ENCODE measurements at regions not wholly inside any gene's neighbourhood (a gene's known extent, or its start where the extent isn't known, plus 50 kb on each side); places are given as distances from the start of the nearest gene placed in this dataset.

GRCh38 chr16:79756571-79756970 is 156.0 kb upstream of the MAF start:
- DNase-seq = no peak
- intact Hi-C loops (cut with DNase I) = no loop called here
- no peak for ATAC-seq

DNA sequence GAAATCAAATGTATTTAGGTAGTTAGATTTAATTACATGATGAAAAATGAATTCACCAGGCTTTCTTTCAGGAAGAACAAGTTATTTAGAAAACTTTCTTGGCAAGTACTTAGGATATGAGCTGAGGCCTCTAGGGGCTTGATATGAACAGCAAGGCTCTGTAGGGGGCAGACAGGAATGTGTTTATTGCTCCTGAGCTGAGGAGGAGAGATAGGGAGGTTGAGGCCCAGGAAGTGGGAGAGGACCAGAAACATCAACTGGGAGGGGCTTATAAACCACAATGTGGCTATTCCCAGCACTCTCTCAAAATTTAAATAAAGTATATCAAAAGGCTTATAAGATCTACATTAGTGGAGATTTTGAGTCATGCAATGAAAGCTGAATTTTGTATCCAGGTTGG is 154.0 kb upstream of the MAF start:
- ATAC-seq = peak in 1 of 2 donors; percentile 33

DNA sequence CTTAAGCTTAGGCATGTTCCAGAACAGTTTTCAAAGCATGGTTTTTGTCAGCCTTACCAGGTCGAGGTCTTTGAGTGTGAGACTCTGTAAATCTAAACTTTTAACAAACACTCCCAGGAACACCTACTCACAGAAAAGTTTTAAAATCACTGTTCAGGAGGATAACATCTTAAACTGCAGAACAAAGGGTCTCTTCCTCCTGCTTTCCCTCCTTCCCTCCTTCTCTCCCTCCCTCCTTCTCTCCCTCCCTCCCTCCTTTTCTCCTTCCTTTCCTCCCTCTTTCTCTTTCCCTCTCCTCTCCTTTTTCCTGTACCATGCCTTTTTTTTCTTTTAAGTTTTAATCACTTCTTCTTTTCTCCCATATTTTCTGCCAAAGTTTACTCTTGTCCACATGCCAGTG is 153.5 kb upstream of the MAF start:
- intact Hi-C loops (cut with DNase I) = no loop called here
- DNase-seq (no peak), ATAC-seq (no peak)

More for the DNA sequence above, 154.0 kb upstream of the MAF start:
- DNase-seq = no peak
- intact Hi-C loops (cut with DNase I) = no loop called here

DNA sequence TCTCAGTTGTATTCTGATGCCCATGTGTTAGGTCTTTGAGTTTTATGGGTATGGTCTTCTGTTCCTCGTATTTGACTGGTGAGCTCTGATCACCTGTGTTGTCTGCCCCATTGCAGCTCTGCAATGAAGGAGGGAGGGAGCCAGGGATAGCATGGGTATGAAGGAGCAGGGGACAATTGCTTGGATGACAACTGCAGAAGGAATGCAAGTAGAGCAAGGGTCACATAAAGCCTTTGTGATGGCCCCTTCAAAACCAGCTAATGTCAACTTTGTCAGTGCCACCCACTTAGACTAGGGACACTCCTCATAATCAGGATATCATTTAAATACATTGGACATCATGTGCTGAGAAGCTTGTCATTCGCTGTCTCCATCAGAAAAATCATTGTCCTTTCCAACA is 152.7 kb upstream of the MAF start:
- intact Hi-C loops (cut with DNase I) = no loop called here
- no peak for ATAC-seq
- no peak for DNase-seq

- intact Hi-C loops (cut with DNase I) = no loop called here
- ATAC-seq (no peak), DNase-seq (no peak)
These were observed 151.9 kb upstream of the MAF start for GRCh38 chr16:79752396-79752795.

DNA sequence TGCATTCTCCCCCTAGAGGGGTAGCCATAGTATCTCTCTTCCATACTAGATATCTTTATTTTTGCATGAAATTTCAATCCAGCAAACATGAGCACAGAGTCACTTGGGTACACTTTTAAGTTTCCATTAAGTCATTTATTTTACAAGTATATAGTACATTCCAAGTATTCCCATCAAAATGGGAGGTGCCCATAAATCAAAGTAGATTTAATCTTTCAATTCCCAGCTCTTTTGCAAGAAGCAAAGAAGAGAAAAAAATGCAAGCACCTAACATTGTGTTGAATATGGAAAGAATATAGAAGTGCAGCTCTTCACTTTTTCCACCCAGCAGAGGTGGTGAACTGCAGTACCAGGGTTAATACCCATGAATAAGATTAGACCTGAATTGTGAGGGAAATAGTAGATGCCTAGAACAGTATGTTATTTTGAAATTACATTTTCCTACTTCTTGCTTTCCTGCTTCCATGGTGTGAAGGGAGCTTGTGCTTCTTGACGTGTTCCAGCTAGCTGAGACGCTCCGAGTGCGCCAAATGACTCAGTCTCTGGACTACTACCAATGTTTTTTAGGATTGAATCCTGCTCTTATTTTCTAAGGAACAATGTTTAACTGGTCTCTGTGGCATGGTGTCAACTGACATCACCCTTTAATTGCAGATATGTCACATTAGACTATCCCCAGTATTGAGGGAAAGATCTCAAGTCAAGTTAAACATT is 151.1 kb upstream of the MAF start:
- ATAC-seq = peak; percentile 78 to 91
- intact Hi-C loops (cut with DNase I) = no loop called here

GRCh38 chr16:79750311-79750710 is 149.8 kb upstream of the MAF start:
- no peak for DNase-seq
- no peak for ATAC-seq
- intact Hi-C loops (cut with DNase I) = no loop called here

More for the DNA sequence above, 151.1 kb upstream of the MAF start:
- DNase-seq = peak; percentile 44

GRCh38 chr16:79748629-79749028 is 148.1 kb upstream of the MAF start:
- intact Hi-C loops (cut with DNase I) = no loop called here
- ATAC-seq = no peak
- no peak for DNase-seq

DNA sequence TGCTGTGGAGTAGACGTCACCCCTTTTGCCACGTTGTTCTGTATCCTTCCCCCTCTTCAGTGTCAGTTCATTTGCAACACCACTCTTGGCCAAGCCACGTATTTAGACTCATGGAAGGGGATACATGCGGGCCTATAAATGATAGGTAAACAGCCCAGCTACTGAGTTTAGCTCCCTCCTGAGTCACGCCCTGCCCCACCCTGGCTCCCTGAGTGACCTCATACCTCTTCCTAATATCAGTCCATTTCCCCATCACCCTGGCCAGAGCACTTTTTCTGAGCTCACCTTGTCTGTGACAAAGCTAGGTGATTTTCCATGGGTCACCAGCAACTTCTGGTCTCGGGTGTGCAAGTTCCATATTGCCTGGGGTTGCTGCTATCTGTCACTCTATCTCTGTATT is 147.2 kb upstream of the MAF start:
- intact Hi-C loops (cut with DNase I) = no loop called here
- DNase-seq (no peak), ATAC-seq (no peak)

- intact Hi-C loops (cut with DNase I) = no loop called here
- ATAC-seq = no peak
- DNase-seq = no peak
These were observed 139.7 kb upstream of the MAF start for GRCh38 chr16:79740252-79740651.

DNA sequence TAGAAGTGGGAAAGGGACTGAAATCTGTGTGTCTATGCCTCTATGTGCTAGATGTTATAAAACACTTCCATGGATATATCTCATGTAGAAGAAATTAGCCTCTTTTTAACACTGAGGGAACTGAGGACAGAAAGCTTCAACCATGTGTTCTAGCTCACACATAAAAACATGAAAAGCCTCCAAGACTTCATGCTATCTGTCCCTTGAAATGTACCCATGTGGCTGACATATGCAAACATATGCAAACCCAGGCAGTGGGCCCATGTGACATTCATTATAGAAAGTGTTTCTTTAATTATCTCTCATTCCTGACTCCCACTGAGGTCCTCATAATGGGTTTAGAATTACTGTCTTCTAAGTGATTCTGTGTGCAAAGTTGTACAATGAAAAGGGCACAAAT is 134.7 kb upstream of the MAF start:
- intact Hi-C loops (cut with DNase I) = no loop called here
- ATAC-seq (no peak), DNase-seq (no peak)

DNA sequence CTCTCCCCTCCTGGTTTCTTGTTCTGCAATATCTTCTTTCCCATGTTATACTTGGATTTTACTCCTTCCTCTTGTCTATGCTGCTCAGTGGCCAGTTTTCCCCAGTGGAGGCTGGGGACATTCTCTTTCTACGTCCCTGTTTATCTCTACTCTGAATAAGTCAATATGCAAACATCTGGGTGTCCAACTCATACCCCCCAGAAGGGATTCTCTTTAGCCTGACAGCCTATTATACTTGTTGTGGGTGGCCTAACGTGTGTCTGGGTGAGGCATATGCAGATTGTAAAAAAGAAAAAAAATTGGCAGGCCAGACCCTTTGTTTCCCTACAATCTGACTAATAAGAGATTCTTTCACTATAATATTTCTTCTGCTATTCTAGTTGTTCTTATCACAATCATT is 134.2 kb upstream of the MAF start:
- no peak for DNase-seq
- intact Hi-C loops (cut with DNase I) = no loop called here
- no peak for ATAC-seq

GRCh38 chr16:79728923-79729240 is 128.3 kb upstream of the MAF start:
- no peak for ATAC-seq
- no peak for DNase-seq
- intact Hi-C loops (cut with DNase I) = no loop called here

DNA sequence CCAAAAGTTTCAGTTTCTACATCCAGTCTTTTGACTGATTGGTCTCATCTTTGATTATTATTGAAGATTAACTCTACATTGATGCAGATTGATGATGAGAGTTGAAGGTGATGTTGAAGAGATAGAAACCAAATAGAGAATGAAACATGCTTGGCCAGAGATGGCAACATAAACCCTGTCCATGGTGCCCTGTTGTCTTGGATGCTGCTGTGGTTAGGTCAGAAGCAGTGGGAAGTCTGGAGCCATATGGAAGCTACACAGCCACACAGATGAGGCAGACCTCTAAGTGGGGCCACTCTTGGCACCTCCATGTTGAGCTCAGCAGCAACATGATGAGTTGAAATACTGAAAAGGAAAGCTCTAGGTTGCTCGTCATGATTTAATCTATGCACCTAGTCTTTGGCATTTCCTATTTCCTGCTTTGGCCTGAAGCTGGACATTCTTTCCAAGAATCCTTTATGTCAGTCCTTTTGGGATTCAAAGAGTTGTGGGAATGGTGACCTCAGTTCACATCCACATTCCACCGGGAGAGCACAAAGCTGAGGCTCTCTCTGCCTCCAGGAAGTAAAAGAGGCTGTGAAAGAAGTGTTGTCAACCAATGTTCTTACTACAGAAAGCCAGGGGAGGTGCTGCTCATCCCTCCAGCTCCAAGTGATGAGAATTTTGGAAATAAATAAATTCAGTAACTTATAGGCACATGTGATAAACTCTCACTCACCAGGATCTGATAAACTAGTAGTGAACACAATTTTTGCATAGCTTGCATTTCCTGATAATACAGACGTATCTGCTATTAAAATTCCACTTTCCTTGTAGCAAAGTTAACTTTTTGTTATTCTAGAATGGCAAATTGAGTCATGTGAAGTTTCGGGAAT is 127.7 kb upstream of the MAF start:
- DNase-seq (no peak), ATAC-seq (no peak)

GRCh38 chr16:79726902-79727301 is 126.4 kb upstream of the MAF start:
- intact Hi-C loops (cut with DNase I) = no loop called here
- DNase-seq (no peak), ATAC-seq (no peak)

More for the DNA sequence above, 127.7 kb upstream of the MAF start:
- intact Hi-C loops (cut with DNase I) = no loop called here

DNA sequence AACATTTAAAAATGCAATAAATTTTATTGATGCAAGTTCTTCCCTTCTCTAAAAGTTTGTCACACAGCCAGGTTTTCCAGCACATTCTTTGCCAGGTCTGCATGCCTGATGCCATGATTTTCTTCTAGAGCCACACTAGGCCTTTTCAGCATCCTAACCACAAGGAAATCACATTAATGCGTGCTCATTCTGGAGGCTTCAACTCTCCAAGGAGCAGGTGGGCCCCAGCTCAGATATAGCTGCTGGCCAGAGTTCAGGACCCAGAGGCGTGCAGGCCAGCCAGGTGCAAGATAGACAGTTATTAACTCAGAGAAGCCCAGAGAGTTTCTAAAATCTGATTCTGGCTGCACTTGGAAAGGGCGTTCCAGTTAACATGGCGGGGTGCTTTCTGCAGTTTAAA is 124.5 kb upstream of the MAF start:
- intact Hi-C loops (cut with DNase I) = no loop called here
- ATAC-seq = no peak
- DNase-seq = no peak

DNA sequence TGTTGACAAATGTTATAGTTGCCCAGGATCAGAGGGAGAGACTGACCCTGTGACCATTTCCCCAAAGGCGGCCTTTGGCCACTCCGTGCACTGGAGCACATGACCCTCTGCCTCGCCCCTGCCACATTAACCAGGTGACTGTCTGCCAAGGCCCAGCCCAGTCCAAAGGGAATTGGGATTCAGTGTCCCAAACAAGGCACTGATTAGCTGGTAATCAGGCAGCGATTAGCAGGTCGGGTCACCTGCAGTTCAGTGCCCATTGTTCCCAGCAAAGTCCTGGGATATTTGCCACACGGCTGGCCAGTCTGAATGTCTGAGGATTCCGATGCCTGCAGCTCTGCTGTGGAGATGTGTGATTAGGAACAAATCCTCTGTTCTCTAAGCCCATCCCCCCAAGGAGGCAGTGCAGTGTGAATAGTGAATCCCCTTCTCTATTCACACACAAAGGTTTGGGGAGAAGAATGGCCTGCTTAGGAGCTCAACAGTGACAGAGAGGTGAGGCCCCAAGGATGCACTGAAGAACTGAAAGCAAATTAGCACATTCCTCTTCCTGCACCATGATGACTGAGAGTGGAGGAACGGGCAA is 123.1 kb upstream of the MAF start:
- DNase-seq (no peak), ATAC-seq (no peak)
- intact Hi-C loops (cut with DNase I) = no loop called here

DNA sequence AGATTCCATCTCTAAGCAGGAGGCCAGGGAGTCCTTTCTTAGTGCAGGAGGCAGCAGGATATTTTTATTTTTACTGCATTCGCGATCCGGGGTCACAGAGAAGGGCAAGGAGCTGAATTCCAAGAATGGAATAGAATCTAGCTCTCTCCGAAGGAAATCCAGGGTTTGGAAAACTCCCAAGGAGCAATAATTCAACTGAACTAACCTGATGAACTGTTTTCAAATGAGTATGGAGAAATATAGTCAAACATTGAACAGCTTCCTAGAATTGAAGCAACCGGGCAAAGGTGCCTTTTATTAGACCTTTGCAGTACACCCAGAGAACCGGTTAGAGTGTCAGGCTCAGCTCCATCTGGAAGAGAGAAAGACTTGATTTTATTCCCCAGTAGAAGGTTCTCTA is 120.7 kb upstream of the MAF start:
- intact Hi-C loops (cut with DNase I) = no loop called here
- ATAC-seq (no peak), DNase-seq (no peak)

DNA sequence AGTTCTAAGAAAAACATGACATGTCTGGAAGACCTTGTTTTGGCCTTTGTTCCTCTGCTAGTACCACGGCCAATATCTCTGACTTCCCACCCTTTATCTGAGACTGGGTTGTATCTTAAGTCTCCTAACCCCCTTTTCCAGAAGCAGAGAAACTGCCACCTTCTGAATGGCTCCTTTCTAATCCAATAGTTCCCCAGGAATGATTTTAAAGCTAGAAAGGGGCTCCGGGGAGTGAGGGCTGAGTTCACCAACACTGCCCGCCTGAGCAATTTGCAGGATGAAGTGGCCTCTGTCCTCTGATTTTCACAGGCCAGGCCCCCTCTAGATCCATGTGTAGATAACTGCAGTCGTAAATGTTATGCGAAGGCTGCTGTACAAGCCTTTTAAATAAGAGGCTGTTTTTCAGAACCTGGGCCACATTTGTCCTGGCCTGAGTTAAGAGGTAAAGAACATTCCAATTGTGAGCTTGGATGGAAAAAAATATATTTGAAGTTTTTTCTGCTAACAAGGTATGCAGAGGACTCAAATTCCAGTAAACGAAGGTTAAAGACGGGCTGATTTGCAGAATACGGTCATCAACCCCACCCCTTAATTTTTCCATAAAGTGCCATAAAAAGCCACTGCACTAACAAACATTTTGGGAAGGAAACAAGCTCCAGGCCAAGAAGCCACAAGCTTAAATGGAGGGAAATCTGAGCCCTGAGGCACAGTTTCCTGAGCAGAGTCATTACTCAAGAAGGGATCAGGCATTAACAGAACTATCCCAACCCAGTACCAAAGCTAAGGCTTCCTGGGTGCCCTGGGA is 117.0 kb upstream of the MAF start:
- intact Hi-C loops (cut with DNase I) = no loop called here

More for the DNA sequence above, 117.0 kb upstream of the MAF start:
- no peak for ATAC-seq
- no peak for DNase-seq
